ENCODE measurements at regions not wholly inside any gene's neighbourhood (a gene's known extent, or its start where the extent isn't known, plus 50 kb on each side); places are given as distances from the start of the nearest gene placed in this dataset.

DNA sequence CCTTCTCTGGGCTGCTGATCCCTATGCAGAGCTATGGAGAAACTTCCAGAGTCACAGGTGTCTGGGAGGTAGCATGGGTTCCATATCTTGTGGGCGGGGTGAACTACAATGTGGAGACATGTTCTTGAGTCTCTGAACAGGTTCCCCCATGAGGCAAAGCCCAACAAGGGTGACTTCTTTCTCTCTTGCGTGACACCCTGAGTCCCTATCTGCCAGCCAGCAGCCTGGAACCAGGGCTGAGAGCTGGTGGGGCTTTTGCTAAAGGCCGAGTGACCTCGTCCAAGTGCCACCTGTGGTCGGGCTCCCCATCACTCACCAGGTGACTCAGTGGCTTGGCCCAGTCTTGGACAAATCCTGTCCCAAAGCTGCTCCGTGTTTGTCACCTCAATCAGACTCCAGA lies 88.0 kb upstream of the ZNF536 start:
- no peak overlapping the region for H3K4me3 ChIP-seq
- H3K9me3 ChIP-seq = no peaks in the 10 kb centered on the region
- H3K36me3 ChIP-seq = no peaks in the 10 kb centered on the region
- no peak overlapping the region for H3K27ac ChIP-seq
- no peaks in the 10 kb centered on the region for H3K4me1 ChIP-seq
- no peak for ATAC-seq
- peaks cover 41% of the 10 kb centered on the region for H3K27me3 ChIP-seq
- WGBS, 2 donors (ENCODE audit: low coverage in 1 of 2) = 60% methylated on average over 1 of the region's 6 CpGs; no CpG with 5 or more reads in 1 of the 2 donors
- TF ChIP-seq POLR2AphosphoS5 (IDR thresholded peaks at IDR 0.05) = no peak
- no peak for TF ChIP-seq POLR2A (IDR thresholded peaks at IDR 0.05)
- TF ChIP-seq, protein P1, sequence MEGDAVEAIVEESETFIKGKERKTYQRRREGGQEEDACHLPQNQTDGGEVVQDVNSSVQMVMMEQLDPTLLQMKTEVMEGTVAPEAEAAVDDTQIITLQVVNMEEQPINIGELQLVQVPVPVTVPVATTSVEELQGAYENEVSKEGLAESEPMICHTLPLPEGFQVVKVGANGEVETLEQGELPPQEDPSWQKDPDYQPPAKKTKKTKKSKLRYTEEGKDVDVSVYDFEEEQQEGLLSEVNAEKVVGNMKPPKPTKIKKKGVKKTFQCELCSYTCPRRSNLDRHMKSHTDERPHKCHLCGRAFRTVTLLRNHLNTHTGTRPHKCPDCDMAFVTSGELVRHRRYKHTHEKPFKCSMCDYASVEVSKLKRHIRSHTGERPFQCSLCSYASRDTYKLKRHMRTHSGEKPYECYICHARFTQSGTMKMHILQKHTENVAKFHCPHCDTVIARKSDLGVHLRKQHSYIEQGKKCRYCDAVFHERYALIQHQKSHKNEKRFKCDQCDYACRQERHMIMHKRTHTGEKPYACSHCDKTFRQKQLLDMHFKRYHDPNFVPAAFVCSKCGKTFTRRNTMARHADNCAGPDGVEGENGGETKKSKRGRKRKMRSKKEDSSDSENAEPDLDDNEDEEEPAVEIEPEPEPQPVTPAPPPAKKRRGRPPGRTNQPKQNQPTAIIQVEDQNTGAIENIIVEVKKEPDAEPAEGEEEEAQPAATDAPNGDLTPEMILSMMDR (IDR thresholded peaks at IDR 0.05) = no peak
- no peak for TF ChIP-seq EP300 (IDR thresholded peaks at IDR 0.05)

GRCh38 chr19:30284885-30285284 lies 87.3 kb upstream of the ZNF536 start:
- no peak for ATAC-seq
- no peaks in the 10 kb centered on the region for H3K9me3 ChIP-seq
- peaks cover 34% of the 10 kb centered on the region for H3K27me3 ChIP-seq
- no peak overlapping the region for H3K27ac ChIP-seq
- no peaks in the 10 kb centered on the region for H3K36me3 ChIP-seq
- 65 to 72% methylated on average over 3 of the region's 3 CpGs for WGBS, 2 donors (ENCODE audit: low coverage in 1 of 2)
- TF ChIP-seq POLR2A (IDR thresholded peaks at IDR 0.05) = no peak
- no peak for TF ChIP-seq EP300 (IDR thresholded peaks at IDR 0.05)
- TF ChIP-seq, protein P1 (IDR thresholded peaks at IDR 0.05) = no peak
- H3K4me1 ChIP-seq = no peaks in the 10 kb centered on the region
- H3K4me3 ChIP-seq = no peak overlapping the region

- H3K4me1 ChIP-seq = no peaks in the 10 kb centered on the region
- no peaks in the 10 kb centered on the region for H3K36me3 ChIP-seq
- no peak overlapping the region for H3K4me3 ChIP-seq
- H3K9me3 ChIP-seq = no peaks in the 10 kb centered on the region
- peaks cover 20% of the 10 kb centered on the region for H3K27me3 ChIP-seq
- TF ChIP-seq, protein P1 (IDR thresholded peaks at IDR 0.05) = no peak
- TF ChIP-seq POLR2A (IDR thresholded peaks at IDR 0.05) (no peak), POLR2AphosphoS5 (IDR thresholded peaks at IDR 0.05) (no peak), EP300 (IDR thresholded peaks at IDR 0.05) (no peak)
- no peak for ATAC-seq
- WGBS, 2 donors (ENCODE audit: low coverage in 1 of 2) = 75% methylated on average over 2 to 3 of the region's 3 CpGs
- no peak overlapping the region for H3K27ac ChIP-seq
Measured at GRCh38 chr19:30286378-30286777, 85.8 kb upstream of the ZNF536 start.

DNA sequence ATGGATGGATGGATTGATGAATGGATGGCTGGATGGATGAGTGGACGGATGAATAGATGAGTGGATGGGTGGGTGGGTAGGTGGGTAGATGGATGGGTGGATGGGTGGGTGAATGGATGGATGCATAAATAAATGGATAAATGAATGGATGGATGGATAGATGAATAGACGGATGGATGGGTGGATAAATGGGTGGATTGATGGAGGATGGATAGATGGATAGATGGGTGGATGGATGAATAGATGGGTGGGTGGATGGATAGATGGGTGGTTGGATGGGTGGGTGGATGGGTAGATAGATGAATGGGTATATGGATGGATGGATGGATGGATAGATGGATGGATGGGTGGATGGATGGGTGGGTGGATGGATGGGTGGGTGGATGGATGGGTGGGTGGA lies 84.9 kb upstream of the ZNF536 start:
- TF ChIP-seq, protein P1 (IDR thresholded peaks at IDR 0.05) = no peak
- TF ChIP-seq POLR2A (IDR thresholded peaks at IDR 0.05) = no peak
- H3K9me3 ChIP-seq = no peaks in the 10 kb centered on the region
- H3K4me3 ChIP-seq = no peak overlapping the region
- H3K4me1 ChIP-seq = no peaks in the 10 kb centered on the region
- peaks cover 15% of the 10 kb centered on the region for H3K27me3 ChIP-seq
- no peak overlapping the region for H3K27ac ChIP-seq
- H3K36me3 ChIP-seq = no peaks in the 10 kb centered on the region
- 76 to 93% methylated on average over 2 of the region's 2 CpGs for WGBS, 2 donors (ENCODE audit: low coverage in 1 of 2)
- ATAC-seq = no peak

GRCh38 chr19:30287973-30288372 lies 84.2 kb upstream of the ZNF536 start:
- no peak overlapping the region for H3K4me3 ChIP-seq
- no peaks in the 10 kb centered on the region for H3K36me3 ChIP-seq
- no peak overlapping the region for H3K27ac ChIP-seq
- WGBS, 2 donors (ENCODE audit: low coverage in 1 of 2) = 83 to 88% methylated on average over 2 to 5 of the region's 5 CpGs
- H3K9me3 ChIP-seq = no peaks in the 10 kb centered on the region
- TF ChIP-seq EP300 (IDR thresholded peaks at IDR 0.05) (no peak), POLR2AphosphoS5 (IDR thresholded peaks at IDR 0.05) (no peak), POLR2A (IDR thresholded peaks at IDR 0.05) (no peak)
- TF ChIP-seq, protein P1 (IDR thresholded peaks at IDR 0.05) = no peak
- peaks cover 10% of the 10 kb centered on the region for H3K27me3 ChIP-seq
- ATAC-seq = no peak
- H3K4me1 ChIP-seq = no peaks in the 10 kb centered on the region

All from gastroesophageal sphincter (tissue), 4 donors.